ENCODE measurements at regions not wholly inside any gene's neighbourhood (a gene's known extent, or its start where the extent isn't known, plus 50 kb on each side); places are given as distances from the start of the nearest gene placed in this dataset.
A peak's percentile ranks its signal among the peaks of the same experiment; 100 is the strongest.

GRCh38 chr3:104987859-104988258, 378.9 kb upstream of the ALCAM start:
- DNase-seq: no peak

- DNase-seq: no peak
These were observed 378.2 kb upstream of the ALCAM start for GRCh38 chr3:104988496-104988895.

- no peak for DNase-seq
These were observed 376.8 kb upstream of the ALCAM start for GRCh38 chr3:104989878-104990277.

- no peak for DNase-seq
These were observed 376.0 kb upstream of the ALCAM start for GRCh38 chr3:104990758-104991157.

GRCh38 chr3:104992676-104993075, 374.0 kb upstream of the ALCAM start:
- DNase-seq: no peak

GRCh38 chr3:105006164-105006563, 360.5 kb upstream of the ALCAM start:
- no peak for DNase-seq

- no peak for DNase-seq
These were observed 353.1 kb upstream of the ALCAM start for GRCh38 chr3:105013657-105014056.

- no peak for DNase-seq
These were observed 352.1 kb upstream of the ALCAM start for GRCh38 chr3:105014631-105015030.

- no peak for DNase-seq
These were observed 343.9 kb upstream of the ALCAM start for GRCh38 chr3:105022813-105023212.

GRCh38 chr3:105030211-105030610, 336.5 kb upstream of the ALCAM start:
- no peak for DNase-seq

- DNase-seq: no peak
These were observed 334.2 kb upstream of the ALCAM start for GRCh38 chr3:105032541-105032940.

GRCh38 chr3:105033081-105033480, 333.6 kb upstream of the ALCAM start:
- no peak for DNase-seq

- DNase-seq: no peak
These were observed 327.7 kb upstream of the ALCAM start for GRCh38 chr3:105039004-105039403.

GRCh38 chr3:105040026-105040622, 326.6 kb upstream of the ALCAM start:
- DNase-seq: no peak

GRCh38 chr3:105042586-105042985, 324.1 kb upstream of the ALCAM start:
- peak; percentile 6 for DNase-seq

GRCh38 chr3:105051111-105051510, 315.6 kb upstream of the ALCAM start:
- DNase-seq: no peak

- DNase-seq: no peak
These were observed 314.7 kb upstream of the ALCAM start for GRCh38 chr3:105051972-105052371.

GRCh38 chr3:105062853-105063252, 303.9 kb upstream of the ALCAM start:
- DNase-seq: peak; percentile 6

- DNase-seq: no peak
These were observed 300.5 kb upstream of the ALCAM start for GRCh38 chr3:105065895-105066839.

GRCh38 chr3:105067361-105067760, 299.3 kb upstream of the ALCAM start:
- no peak for DNase-seq

- DNase-seq: no peak
These were observed 289.5 kb upstream of the ALCAM start for GRCh38 chr3:105077060-105077822.

GRCh38 chr3:105083945-105084344, 282.8 kb upstream of the ALCAM start:
- no peak for DNase-seq

- no peak for DNase-seq
These were observed 281.2 kb upstream of the ALCAM start for GRCh38 chr3:105085506-105085905.
